ENCODE measurements at regions not wholly inside any gene's neighbourhood (a gene's known extent, or its start where the extent isn't known, plus 50 kb on each side); places are given as distances from the start of the nearest gene placed in this dataset.

DNA sequence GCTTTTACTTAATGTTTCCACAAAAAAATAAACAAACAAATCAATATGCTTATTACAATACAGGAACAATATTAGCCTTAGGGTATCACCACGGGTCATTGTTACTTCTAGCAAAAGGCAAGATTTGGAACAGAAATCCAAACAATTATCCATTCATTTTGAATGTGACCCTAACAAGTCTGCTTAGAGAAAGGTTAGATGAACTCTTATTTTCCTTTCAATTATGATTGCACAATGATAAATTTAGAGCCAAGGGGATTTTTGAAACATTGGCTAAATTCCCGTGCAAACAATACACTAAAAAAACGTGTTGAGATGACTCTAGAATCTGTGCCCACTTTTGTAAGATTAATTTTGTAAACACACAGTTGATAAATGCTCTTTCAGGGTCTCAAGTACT, 474.7 kb downstream of the PCDH7 start:
- TF ChIP-seq EZH2 (IDR thresholded peaks at IDR 0.05) = no peak
- TF ChIP-seq, protein P1, sequence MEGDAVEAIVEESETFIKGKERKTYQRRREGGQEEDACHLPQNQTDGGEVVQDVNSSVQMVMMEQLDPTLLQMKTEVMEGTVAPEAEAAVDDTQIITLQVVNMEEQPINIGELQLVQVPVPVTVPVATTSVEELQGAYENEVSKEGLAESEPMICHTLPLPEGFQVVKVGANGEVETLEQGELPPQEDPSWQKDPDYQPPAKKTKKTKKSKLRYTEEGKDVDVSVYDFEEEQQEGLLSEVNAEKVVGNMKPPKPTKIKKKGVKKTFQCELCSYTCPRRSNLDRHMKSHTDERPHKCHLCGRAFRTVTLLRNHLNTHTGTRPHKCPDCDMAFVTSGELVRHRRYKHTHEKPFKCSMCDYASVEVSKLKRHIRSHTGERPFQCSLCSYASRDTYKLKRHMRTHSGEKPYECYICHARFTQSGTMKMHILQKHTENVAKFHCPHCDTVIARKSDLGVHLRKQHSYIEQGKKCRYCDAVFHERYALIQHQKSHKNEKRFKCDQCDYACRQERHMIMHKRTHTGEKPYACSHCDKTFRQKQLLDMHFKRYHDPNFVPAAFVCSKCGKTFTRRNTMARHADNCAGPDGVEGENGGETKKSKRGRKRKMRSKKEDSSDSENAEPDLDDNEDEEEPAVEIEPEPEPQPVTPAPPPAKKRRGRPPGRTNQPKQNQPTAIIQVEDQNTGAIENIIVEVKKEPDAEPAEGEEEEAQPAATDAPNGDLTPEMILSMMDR (IDR thresholded peaks at IDR 0.05) = no peak
- TF ChIP-seq EZH2phosphoT487 (IDR thresholded peaks at IDR 0.05) = no peak

Measured in neural progenitor cell (in vitro differentiated cells).